ENCODE measurements at regions not wholly inside any gene's neighbourhood (a gene's known extent, or its start where the extent isn't known, plus 50 kb on each side); places are given as distances from the start of the nearest gene placed in this dataset.

DNA sequence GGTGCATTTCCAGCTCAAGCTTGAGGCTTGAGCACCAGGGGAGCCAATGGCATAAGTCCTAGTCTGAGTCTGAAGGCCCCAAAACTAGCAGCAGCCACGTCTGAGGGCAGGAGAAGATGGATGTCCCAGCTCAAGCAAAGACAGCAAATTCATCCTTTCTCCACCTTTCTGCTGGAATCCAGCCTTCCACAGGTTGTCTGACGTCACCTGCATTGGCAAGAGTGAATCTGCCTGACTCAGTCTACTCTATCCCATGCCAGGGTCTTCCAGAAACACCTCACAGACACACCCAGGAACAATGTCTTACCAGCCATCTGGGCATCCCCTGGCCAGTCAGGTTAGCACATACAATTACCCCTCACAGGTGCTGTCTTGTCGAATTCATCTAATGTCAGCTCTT, 76.2 kb upstream of the SOX11 start:
- TF ChIP-seq EZH2 (IDR thresholded peaks at IDR 0.05) (no peak), FOXP2 (optimal IDR thresholded peaks at IDR 0.05; ENCODE audit: control extremely low read depth, extremely low read length, insufficient read depth) (no peak), POLR2AphosphoS5 (IDR thresholded peaks at IDR 0.05; ENCODE audit: borderline replicate concordance, low read depth, low read length) (no peak)
